KMS-11 (cell line): ENCODE measurements at regions not wholly inside any gene's neighbourhood (a gene's known extent, or its start where the extent isn't known, plus 50 kb on each side); places are given as distances from the start of the nearest gene placed in this dataset.
"Not testable (repeated sequence)": the region's sequence is repeated elsewhere in the genome, so short reads cannot be mapped to it uniquely, and the experiment has no call there.

Experiments used
- H2AFZ ChIP-seq: fragments of 200-600 bp; sonication (generic); 2 replicates; pipeline ENCODE4 v1.6.1; 2016; ENCODE audit warnings: antibody characterized with exemption, mixed run types, low read depth
- H3K27ac ChIP-seq: fragments of 200-600 bp; sonication (generic); 2 replicates; pipeline ENCODE4 v1.6.1; 2016; ENCODE audit warnings: mild to moderate bottlenecking, mixed run types
- H3K27me3 ChIP-seq: fragments of 200-600 bp; sonication (generic); 2 replicates; pipeline ENCODE4 v1.6.1; 2017; ENCODE audit warnings: mild to moderate bottlenecking, low read depth, mixed run types, moderate library complexity; ENCODE audit not compliant: insufficient read depth
- H3K36me3 ChIP-seq: fragments of 200-600 bp; sonication (generic); 2 replicates; pipeline ENCODE4 v1.6.1; 2017; ENCODE audit warnings: mild to moderate bottlenecking, mixed run types; ENCODE audit not compliant: insufficient read depth
- H3K4me1 ChIP-seq: fragments of 200-600 bp; sonication (generic); 2 replicates; pipeline ENCODE4 v1.6.1; 2016; ENCODE audit warnings: mild to moderate bottlenecking, low read depth, mixed run types; ENCODE audit not compliant: poor library complexity, severe bottlenecking
- H3K4me2 ChIP-seq: fragments of 200-600 bp; sonication (generic); 2 replicates; pipeline ENCODE4 v1.7.0; 2016; ENCODE audit warnings: mild to moderate bottlenecking, mixed run types
- H3K4me3 ChIP-seq: fragments of 200-600 bp; sonication (generic); IDR thresholded peaks from 2 replicates; pipeline ENCODE4 v1.6.1; 2017; ENCODE audit warnings: low read depth, low read length, mixed read lengths; ENCODE audit not compliant: insufficient read depth
- H3K79me2 ChIP-seq: fragments of 200-600 bp; sonication (generic); 2 replicates; pipeline ENCODE4 v1.6.1; 2016; ENCODE audit warnings: low read depth, mixed run types; ENCODE audit not compliant: insufficient read depth
- H3K9ac ChIP-seq: fragments of 200-600 bp; sonication (generic); 2 replicates; pipeline ENCODE4 v1.6.1; 2016; ENCODE audit warnings: mild to moderate bottlenecking, mixed run types
- H4K20me1 ChIP-seq: fragments of 200-600 bp; sonication (generic); 2 replicates; pipeline ENCODE4 v1.6.1; 2016; ENCODE audit warnings: mild to moderate bottlenecking, mixed run types; ENCODE audit not compliant: insufficient read depth
- TF ChIP-seq, protein P1 (sequence below): fragments of 200-600 bp; sonication (generic); conservative IDR thresholded peaks from 2 replicates; pipeline ENCODE4 v1.6.1; 2017; ENCODE audit warnings: low read depth, mild to moderate bottlenecking, antibody characterized with exemption, low read length, moderate library complexity, mixed read lengths

DNA sequence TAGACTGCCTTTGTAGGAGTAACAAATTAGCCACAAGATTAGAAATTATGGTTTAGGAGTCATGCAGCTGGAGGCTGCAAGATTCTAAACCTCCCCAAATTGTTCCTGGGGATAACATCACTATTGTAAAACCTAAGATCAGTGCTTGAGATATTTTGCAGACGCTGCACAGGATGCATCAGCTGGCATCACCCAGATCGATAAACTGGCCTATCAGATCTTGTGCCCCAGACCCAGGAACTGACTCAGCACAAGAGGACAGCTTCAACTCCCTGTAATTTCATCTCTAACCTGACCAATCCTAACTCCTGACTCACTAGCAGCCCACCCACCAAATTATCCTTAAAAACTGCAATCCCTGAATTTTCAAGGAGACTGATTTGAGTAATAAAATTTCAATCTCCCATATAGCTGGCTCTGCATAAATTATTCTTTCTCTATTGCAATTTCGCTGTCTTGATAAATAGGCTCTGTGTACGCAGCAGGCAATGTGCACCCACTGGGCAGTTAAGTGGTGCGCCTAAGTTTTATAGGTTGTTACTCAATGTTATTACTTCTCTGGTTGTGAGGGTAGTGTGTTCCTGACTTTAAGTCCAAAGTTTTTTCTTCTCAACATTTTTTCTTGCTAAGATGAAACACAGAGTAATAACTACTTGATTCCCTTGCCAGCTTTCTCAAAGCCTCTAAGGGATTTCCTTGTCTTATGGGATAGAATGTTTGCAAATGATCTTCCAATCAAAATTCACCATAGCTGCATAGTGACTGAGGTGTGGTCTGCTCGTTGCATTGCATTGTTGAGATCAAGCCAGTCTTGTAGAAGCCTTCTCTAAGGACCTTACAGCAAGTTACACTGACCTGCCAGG is 312.3 kb upstream of the DKK2 start:
- H3K9ac ChIP-seq: no peak overlapping the region
- no peaks in the 10 kb centered on the region for H3K79me2 ChIP-seq
- no peak overlapping the region for H3K4me3 ChIP-seq
- H4K20me1 ChIP-seq: no peaks in the 10 kb centered on the region
- H3K36me3 ChIP-seq: no peaks in the 10 kb centered on the region
- no peaks in the 10 kb centered on the region for H3K27me3 ChIP-seq
- H3K4me2 ChIP-seq: no peak overlapping the region
- H3K4me1 ChIP-seq: peaks cover 5% of the 10 kb centered on the region
- H3K27ac ChIP-seq: no peak overlapping the region
- TF ChIP-seq, protein P1, sequence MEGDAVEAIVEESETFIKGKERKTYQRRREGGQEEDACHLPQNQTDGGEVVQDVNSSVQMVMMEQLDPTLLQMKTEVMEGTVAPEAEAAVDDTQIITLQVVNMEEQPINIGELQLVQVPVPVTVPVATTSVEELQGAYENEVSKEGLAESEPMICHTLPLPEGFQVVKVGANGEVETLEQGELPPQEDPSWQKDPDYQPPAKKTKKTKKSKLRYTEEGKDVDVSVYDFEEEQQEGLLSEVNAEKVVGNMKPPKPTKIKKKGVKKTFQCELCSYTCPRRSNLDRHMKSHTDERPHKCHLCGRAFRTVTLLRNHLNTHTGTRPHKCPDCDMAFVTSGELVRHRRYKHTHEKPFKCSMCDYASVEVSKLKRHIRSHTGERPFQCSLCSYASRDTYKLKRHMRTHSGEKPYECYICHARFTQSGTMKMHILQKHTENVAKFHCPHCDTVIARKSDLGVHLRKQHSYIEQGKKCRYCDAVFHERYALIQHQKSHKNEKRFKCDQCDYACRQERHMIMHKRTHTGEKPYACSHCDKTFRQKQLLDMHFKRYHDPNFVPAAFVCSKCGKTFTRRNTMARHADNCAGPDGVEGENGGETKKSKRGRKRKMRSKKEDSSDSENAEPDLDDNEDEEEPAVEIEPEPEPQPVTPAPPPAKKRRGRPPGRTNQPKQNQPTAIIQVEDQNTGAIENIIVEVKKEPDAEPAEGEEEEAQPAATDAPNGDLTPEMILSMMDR: no peak
- no peak overlapping the region for H2AFZ ChIP-seq

DNA sequence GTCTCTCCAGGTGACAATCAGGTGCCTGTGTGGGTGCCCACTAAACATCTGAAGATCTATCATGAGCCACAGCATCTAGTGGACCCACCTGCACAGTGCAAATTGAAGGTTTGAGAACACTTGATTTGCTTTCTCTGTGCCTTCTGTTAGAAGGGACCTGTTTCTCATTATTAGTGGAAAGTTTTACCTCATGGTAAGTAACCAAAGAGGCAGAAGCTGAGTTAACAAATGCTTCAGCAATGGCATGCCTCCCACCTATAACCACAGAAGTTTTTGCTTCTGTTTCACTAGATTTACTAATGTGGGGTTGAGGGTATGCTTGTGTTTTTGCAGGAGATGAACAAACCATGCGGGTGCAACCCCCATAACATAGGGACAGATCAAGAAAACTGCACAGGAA is 297.4 kb upstream of the DKK2 start:
- no peak overlapping the region for H3K4me2 ChIP-seq
- TF ChIP-seq, protein P1: no peak
- H3K36me3 ChIP-seq: no peaks in the 10 kb centered on the region
- H3K27ac ChIP-seq: no peak overlapping the region
- H2AFZ ChIP-seq: no peak overlapping the region
- no peak overlapping the region for H3K9ac ChIP-seq
- H3K4me3 ChIP-seq: no peak overlapping the region
- H3K27me3 ChIP-seq: no peaks in the 10 kb centered on the region
- no peaks in the 10 kb centered on the region for H3K4me1 ChIP-seq
- no peaks in the 10 kb centered on the region for H4K20me1 ChIP-seq
- H3K79me2 ChIP-seq: no peaks in the 10 kb centered on the region

DNA sequence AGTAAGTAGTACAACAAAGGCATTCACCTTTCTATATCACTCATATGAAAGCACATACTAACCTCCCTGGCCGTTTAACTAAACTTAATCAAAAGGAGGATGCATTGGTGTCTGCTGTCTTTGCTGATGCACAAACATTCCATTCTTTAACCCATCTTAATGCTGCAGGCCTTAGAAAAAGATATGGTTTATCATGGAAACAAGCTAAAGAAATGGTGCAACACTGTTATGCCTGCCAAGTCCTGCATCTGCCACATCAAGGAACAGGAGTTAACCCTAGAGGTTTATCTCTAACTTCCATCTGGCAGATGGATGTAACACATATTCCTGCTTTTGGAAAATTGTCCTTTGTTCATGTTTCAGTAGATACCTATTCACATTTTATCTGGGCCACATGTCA is 296.5 kb upstream of the DKK2 start:
- not testable (repeated sequence) for H3K27me3 ChIP-seq, H4K20me1 ChIP-seq, H3K27ac ChIP-seq, H3K9ac ChIP-seq, H3K4me3 ChIP-seq, H3K4me2 ChIP-seq, H2AFZ ChIP-seq, H3K4me1 ChIP-seq, H3K79me2 ChIP-seq, H3K36me3 ChIP-seq

DNA sequence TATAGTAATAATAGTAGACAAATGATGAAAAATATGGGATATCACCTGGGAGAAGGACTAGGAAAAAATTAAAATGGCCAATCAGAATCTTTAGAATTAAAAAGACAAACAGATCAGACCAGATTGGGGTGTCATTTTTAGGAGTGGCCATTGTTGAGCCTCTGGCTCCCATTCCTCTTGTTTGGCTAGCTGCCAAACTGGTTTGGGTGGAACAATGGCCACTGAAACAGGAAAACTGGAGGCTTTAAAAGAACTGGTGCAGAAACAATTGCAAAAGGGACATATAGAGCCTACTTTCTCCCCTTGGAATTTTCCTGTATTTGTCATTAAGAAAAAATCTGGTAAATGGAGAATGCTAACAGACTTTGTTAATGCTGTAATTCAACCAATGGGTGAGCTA is 294.8 kb upstream of the DKK2 start:
- H2AFZ ChIP-seq: no peak overlapping the region
- no peaks in the 10 kb centered on the region for H3K36me3 ChIP-seq
- H3K4me3 ChIP-seq: no peak overlapping the region
- H3K9ac ChIP-seq: no peak overlapping the region
- H3K27me3 ChIP-seq: no peaks in the 10 kb centered on the region
- TF ChIP-seq, protein P1: no peak
- no peak overlapping the region for H3K4me2 ChIP-seq
- no peaks in the 10 kb centered on the region for H4K20me1 ChIP-seq
- no peaks in the 10 kb centered on the region for H3K79me2 ChIP-seq
- no peaks in the 10 kb centered on the region for H3K4me1 ChIP-seq
- no peak overlapping the region for H3K27ac ChIP-seq

DNA sequence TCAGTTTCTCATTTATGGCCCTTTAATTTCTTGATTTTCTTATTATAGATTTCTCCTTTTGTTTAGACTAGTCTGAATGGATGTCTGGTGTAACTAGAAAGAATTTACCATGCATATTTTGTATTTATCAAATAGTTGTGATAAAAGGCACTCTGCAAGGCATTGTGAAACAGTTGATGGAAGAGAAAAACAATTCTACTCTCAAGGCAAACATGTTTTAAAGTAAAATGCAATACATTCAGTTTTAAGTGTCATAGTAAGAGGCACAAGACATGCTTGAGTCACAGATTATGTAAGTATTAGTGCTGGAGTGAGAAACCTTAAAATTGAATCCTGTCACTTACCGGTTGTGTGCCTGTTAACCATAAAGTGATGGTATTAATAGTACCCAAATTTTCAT is 283.3 kb upstream of the DKK2 start:
- no peak overlapping the region for H2AFZ ChIP-seq
- H3K4me3 ChIP-seq: no peak overlapping the region
- TF ChIP-seq, protein P1: no peak
- no peak overlapping the region for H3K4me2 ChIP-seq
- no peak overlapping the region for H3K9ac ChIP-seq
- no peaks in the 10 kb centered on the region for H3K79me2 ChIP-seq
- no peaks in the 10 kb centered on the region for H4K20me1 ChIP-seq
- H3K27ac ChIP-seq: no peak overlapping the region
- H3K27me3 ChIP-seq: no peaks in the 10 kb centered on the region
- H3K4me1 ChIP-seq: no peaks in the 10 kb centered on the region
- H3K36me3 ChIP-seq: no peaks in the 10 kb centered on the region
